Keratinocyte (primary cell): ENCODE measurements at regions not wholly inside any gene's neighbourhood (a gene's known extent, or its start where the extent isn't known, plus 50 kb on each side); places are given as distances from the start of the nearest gene placed in this dataset.

Experiments
- DNase-seq: peaks from one replicate; pipeline ENCODE4 v3.0.0-alpha.2; 2011; ENCODE audit warnings: low read depth, missing footprints, low spot score
- FAIRE-seq: peaks from 2 replicates; lab custom pipeline; 2011; peaks lifted over from hg19 to GRCh38; lab: Jason Lieb, UNC
- H2AFZ ChIP-seq: 2 replicates; pipeline ENCODE4 v1.6.0; 2012; ENCODE audit warnings: low read length, control low read depth, inconsistent platforms; ENCODE audit not compliant: control insufficient read depth
- H3K27ac ChIP-seq: 2 replicates; pipeline ENCODE4 v1.5.1; 2011; ENCODE audit warnings: low read length; ENCODE audit not compliant: control insufficient read depth, insufficient read depth
- H3K27me3 ChIP-seq: 3 replicates; pipeline ENCODE4 v1.6.0; 2011; ENCODE audit warnings: low read length; ENCODE audit not compliant: control insufficient read depth, insufficient read depth; ENCODE audit errors: extremely low read depth
- H3K36me3 ChIP-seq, 2 experiments: 2 replicates in 1 of 2; 3 replicates in 1 of 2; pipeline ENCODE4 v1.5.1; 2011; ENCODE audit warnings: low read length in 2 of 2, mild to moderate bottlenecking in 1 of 2; ENCODE audit not compliant: control insufficient read depth in 2 of 2, insufficient read depth in 2 of 2; ENCODE audit errors: extremely low read depth in 1 of 2
- H3K4me1 ChIP-seq: 3 replicates; pipeline ENCODE4 v1.5.1; 2011; ENCODE audit warnings: low read length; ENCODE audit not compliant: control insufficient read depth, insufficient read depth; ENCODE audit errors: extremely low read depth
- H3K4me2 ChIP-seq: 3 replicates; pipeline ENCODE4 v1.6.0; 2011; ENCODE audit warnings: low read depth, low read length; ENCODE audit not compliant: control insufficient read depth, insufficient read depth; ENCODE audit errors: extremely low read depth
- H3K4me3 ChIP-seq, 3 experiments: fragments of 200-600 bp in 1 of 3; sonication (generic) in 1 of 3; 2 replicates in 2 of 3; 3 replicates in 1 of 3; pipeline ENCODE4 v1.5.1; 2011 to 2016; ENCODE audit warnings: low read length in 3 of 3, mild to moderate bottlenecking in 3 of 3, control low read depth in 2 of 3, inconsistent platforms in 1 of 3, low read depth in 1 of 3, mixed read lengths in 1 of 3, mixed run types in 1 of 3, moderate library complexity in 1 of 3; ENCODE audit not compliant: control insufficient read depth in 2 of 3, insufficient read depth in 2 of 3; ENCODE audit errors: extremely low read depth in 1 of 3
- H3K79me2 ChIP-seq: 2 replicates; pipeline ENCODE4 v1.6.0; 2012; ENCODE audit warnings: low read length; ENCODE audit not compliant: control insufficient read depth, insufficient read depth
- H3K9ac ChIP-seq: 3 replicates; pipeline ENCODE4 v1.6.0; 2011; ENCODE audit warnings: low read length; ENCODE audit not compliant: control insufficient read depth, insufficient read depth; ENCODE audit errors: extremely low read depth
- H3K9me1 ChIP-seq: 3 replicates; pipeline ENCODE4 v1.6.0; 2011; ENCODE audit warnings: low read length; ENCODE audit not compliant: control insufficient read depth, insufficient read depth; ENCODE audit errors: extremely low read depth
- H3K9me3 ChIP-seq: 2 replicates; pipeline ENCODE4 v1.5.1; 2012; ENCODE audit warnings: low read depth, low read length; ENCODE audit not compliant: control insufficient read depth
- H4K20me1 ChIP-seq: 3 replicates; pipeline ENCODE4 v1.6.0; 2011; ENCODE audit warnings: low read length; ENCODE audit not compliant: control insufficient read depth, insufficient read depth; ENCODE audit errors: extremely low read depth
- EZH2 ChIP-seq: IDR thresholded peaks from one replicate; pipeline ENCODE4 v1.6.1; 2012; ENCODE audit warnings: inconsistent platforms, mild to moderate bottlenecking, low read length, moderate library complexity
- dilution Hi-C: fragments of 300-500 bp; cut with MboI; formaldehyde crosslinking; loops from one replicate; pipeline ENCODE4 v1.7.0; 2020; ENCODE audit warnings: low sequenced_read_pairs; ENCODE audit not compliant: extremely low pct_ligation_motif_present
- TF ChIP-seq, protein P1 (sequence below), 3 experiments: IDR thresholded peaks in 1 of 3; conservative IDR thresholded peaks in 1 of 3; optimal IDR thresholded peaks in 1 of 3; 2 replicates in 2 of 3; 3 replicates in 1 of 3; pipeline versions ENCODE3 to v1.5.1; 2011; ENCODE audit warnings: low read length in 3 of 3, mild to moderate bottlenecking in 3 of 3, moderate library complexity in 2 of 3, control low read depth in 1 of 3, inconsistent platforms in 1 of 3; ENCODE audit not compliant: insufficient read depth in 2 of 3; ENCODE audit errors: extremely low read depth in 1 of 3

DNA sequence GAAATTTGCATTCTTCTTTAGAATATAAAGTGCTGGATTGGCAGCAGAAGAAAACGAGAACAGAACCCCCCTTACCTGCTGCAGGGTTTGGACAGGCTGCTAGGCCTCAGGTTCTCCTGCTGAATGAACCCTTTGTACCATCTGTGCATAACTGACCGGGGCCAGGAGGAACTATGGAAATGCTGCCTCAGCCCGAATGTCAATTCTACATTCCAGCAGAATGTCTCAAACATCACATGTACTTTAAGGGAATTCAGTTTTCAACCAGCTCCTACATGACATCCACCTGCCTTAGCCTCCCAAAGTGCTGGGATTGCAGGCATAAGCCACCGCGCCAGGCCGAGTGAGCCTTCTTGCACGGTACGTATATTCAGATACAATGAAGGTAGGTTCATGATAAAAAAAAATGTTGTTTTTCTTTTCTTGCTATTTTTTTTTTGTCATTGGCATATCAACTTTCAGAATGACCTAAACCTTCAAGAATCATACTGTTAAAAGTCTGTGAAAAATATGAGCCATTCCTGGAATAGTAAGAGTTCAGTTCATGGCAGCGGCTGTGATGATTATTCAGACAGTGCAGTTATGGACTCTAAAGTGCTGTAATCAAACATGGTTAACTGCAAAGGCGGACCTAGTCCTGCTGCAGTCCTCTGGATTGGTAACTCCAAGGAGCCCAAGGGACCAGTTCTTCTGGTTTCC, 84.4 kb upstream of the TNS3 start:
- TF ChIP-seq EZH2: no peak
- TF ChIP-seq, protein P1, sequence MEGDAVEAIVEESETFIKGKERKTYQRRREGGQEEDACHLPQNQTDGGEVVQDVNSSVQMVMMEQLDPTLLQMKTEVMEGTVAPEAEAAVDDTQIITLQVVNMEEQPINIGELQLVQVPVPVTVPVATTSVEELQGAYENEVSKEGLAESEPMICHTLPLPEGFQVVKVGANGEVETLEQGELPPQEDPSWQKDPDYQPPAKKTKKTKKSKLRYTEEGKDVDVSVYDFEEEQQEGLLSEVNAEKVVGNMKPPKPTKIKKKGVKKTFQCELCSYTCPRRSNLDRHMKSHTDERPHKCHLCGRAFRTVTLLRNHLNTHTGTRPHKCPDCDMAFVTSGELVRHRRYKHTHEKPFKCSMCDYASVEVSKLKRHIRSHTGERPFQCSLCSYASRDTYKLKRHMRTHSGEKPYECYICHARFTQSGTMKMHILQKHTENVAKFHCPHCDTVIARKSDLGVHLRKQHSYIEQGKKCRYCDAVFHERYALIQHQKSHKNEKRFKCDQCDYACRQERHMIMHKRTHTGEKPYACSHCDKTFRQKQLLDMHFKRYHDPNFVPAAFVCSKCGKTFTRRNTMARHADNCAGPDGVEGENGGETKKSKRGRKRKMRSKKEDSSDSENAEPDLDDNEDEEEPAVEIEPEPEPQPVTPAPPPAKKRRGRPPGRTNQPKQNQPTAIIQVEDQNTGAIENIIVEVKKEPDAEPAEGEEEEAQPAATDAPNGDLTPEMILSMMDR (optimal IDR thresholded peaks at IDR 0.05 in 1 of 3, IDR thresholded peaks at IDR 0.05 in 1 of 3, conservative IDR thresholded peaks at IDR 0.05 in 1 of 3; ENCODE audit: extremely low read depth in 1 of 3, insufficient read depth in 2 of 3, low read length in 3 of 3): no peak
- Histone ChIP-seq H3K4me1 (peaks cover 11% of the 10 kb centered on the region), H3K4me2 (no peak overlapping the region), H3K36me3 (no peaks in the 10 kb centered on the region), H3K27ac (no peak overlapping the region), H3K9me1 (no peaks in the 10 kb centered on the region), H3K27me3 (no peaks in the 10 kb centered on the region), H3K4me3 (no peak overlapping the region), H2AFZ (no peak overlapping the region), H4K20me1 (no peaks in the 10 kb centered on the region), H3K79me2 (no peaks in the 10 kb centered on the region), H3K9ac (no peak overlapping the region), H3K9me3 (no peaks in the 10 kb centered on the region)
- dilution Hi-C loops: no loop called here
- DNase-seq (no peak), FAIRE-seq (no peak)

DNA sequence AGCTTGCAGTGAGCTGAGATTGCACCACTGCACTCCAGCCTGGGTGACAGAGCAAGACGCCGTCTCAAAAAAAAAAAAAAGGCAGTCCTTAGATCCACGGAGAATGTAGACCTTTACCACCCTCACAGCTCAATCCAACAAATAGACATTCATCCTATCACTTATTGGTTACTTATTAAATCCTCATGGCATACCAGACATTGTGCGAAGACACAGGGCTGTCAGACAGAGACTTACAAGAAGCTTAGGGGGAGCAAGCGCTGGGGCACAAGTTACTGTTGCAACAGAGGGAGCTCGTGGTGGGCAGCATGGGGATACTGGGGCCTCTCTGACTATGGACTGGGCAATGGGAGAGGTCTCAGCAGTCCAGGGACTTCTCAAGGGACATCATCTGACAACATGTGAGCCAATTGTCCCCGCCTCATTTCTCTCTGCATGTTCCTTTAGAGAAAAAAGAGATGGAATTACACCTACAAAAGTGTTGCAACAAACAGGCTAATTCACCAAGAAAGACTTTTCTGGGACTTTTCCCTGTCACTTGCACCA, 82.8 kb upstream of the TNS3 start:
- Histone ChIP-seq H4K20me1 (no peaks in the 10 kb centered on the region), H3K4me3 (no peak overlapping the region), H3K79me2 (no peaks in the 10 kb centered on the region), H3K4me2 (no peak overlapping the region), H3K36me3 (no peaks in the 10 kb centered on the region), H3K9ac (no peak overlapping the region), H3K9me3 (no peaks in the 10 kb centered on the region), H3K4me1 (peaks cover 8% of the 10 kb centered on the region), H2AFZ (no peak overlapping the region), H3K9me1 (no peaks in the 10 kb centered on the region), H3K27ac (no peak overlapping the region), H3K27me3 (no peaks in the 10 kb centered on the region)
- no peak for TF ChIP-seq EZH2
- TF ChIP-seq, protein P1 (optimal IDR thresholded peaks at IDR 0.05 in 1 of 3, IDR thresholded peaks at IDR 0.05 in 1 of 3, conservative IDR thresholded peaks at IDR 0.05 in 1 of 3; ENCODE audit: extremely low read depth in 1 of 3, insufficient read depth in 2 of 3, low read length in 3 of 3): no peak
- DNase-seq (no peak), FAIRE-seq (no peak)
- dilution Hi-C loops: no loop called here
